Left kidney (tissue), 1 donor: ENCODE measurements at regions not wholly inside any gene's neighbourhood (a gene's known extent, or its start where the extent isn't known, plus 50 kb on each side); places are given as distances from the start of the nearest gene placed in this dataset.
"Not testable (repeated sequence)": the region's sequence is repeated elsewhere in the genome, so short reads cannot be mapped to it uniquely, and the experiment has no call there.

Source experiments
- DNase-seq: peaks from one replicate; pipeline ENCODE4 v3.0.0-alpha.2; 2013

DNA sequence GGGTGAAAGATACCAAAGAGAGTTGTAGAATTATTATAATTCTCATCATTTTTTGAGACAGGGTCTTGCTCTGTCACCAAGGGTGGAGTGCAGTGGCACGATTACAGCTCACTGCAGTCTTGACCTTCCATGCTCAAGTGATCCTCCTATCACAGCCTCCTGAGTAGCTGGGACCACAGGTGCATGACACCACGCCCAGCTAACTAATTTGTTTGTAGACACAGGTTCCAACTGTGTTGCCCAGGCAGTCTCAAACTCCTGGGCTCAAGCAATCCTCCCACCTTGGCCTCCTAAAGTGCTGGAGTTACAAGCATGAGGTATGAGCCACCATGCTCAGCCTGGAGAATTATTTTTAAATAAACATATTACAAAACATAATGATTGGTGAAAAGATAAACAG is 92.8 kb upstream of the MSH6 start:
- DNase-seq = no peak

DNA sequence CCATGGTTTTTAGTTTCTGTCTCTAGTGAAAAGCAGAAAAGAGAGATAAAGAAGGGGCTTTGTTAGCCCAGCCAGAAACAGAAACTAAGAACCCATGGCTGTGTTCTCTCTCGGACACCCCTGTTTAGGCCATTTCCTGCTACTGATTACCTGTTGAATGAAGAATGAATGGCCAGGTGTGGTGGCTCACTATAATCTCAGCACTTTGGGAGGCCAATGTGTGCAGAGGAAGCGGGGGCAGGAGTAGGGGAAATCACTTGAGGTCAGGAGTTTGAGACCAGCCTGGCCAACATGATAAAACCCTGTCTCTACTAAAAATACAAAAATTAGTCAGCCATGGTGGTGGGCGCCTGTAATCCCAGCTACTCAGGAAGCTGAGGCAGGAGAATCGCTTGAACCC is 93.8 kb upstream of the MSH6 start:
- DNase-seq = not testable (repeated sequence)

DNA sequence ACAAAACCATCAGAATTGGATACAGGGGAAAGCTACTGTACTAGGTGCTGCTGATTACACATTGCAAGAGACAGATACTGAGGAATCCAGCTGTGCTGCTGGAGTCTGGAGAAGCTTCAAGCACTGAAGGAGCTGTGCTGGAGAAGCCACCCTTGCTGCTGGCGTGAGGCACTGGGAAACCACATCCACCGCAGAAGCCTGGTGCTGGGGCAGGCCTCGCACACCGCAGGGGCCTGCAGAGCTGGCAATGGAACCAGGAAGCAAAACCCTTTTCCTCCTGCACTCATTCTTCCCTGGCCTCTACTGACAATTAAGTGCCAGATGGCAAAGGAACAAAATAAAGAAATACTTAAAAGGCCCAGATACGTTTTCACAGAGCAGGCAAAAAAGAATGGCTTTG is 94.4 kb upstream of the MSH6 start:
- DNase-seq = no peak

DNA sequence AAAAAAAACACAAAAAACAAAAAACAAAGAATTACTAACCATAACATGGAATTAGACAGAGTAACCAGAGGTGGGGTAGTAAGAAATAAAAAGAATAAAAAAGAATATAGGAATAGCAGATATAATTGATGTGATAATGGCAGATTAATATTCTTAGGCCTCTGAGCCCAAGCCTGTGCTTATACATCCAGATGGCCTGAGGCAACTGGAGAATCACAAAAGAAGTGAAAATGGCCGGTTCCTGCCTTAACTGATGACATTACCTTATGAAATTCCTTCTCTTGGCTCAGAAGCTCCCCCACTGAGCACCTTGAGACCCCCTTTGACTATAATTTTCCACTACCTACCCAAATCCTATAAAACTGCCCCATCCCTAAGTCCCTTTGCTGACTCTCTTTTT is 95.1 kb upstream of the MSH6 start:
- no peak for DNase-seq

DNA sequence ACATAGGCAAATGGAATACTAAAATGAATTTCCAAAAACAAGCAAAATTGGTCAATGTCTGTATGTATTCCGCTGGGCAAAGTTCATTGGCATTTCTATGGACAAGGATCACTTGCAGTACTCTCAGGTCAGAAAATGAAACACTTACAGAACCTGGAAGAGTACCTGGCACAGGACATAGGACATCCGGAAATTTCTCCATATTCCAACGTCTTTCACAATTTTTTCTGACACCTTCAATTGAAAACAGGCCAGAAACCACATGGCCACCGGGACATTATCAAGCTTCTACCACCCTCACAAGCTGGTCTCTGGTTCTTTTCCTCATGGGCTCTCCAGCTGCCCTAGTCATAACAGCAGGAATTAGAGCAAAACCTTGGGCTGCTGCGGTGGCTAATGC is 96.9 kb upstream of the MSH6 start:
- no peak for DNase-seq

DNA sequence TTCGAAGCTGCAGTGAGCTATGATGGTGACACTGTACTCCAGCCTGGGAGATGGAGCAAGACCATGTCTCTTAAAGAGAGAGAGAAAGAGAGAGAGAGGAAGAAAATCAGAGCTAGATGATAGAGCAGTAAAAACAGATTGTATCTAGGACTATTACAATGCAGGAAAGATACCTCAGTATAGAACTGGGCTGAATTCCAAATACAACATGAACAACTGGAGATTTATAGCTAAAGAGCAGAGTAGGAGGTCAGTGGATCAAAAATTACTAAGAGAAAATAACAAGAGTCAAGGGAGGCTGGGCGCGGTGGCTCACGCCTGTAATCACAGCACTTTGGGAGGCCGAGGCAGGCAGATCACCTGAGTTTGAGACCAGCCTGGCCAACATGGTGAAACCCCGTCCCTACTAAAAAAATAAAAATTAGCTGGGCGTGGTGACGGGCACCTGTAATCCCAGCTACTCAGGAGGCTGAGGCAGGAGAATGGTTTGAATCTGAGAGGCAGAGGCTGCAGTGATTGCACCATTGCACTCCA is 100.7 kb upstream of the MSH6 start:
- no peak for DNase-seq

DNA sequence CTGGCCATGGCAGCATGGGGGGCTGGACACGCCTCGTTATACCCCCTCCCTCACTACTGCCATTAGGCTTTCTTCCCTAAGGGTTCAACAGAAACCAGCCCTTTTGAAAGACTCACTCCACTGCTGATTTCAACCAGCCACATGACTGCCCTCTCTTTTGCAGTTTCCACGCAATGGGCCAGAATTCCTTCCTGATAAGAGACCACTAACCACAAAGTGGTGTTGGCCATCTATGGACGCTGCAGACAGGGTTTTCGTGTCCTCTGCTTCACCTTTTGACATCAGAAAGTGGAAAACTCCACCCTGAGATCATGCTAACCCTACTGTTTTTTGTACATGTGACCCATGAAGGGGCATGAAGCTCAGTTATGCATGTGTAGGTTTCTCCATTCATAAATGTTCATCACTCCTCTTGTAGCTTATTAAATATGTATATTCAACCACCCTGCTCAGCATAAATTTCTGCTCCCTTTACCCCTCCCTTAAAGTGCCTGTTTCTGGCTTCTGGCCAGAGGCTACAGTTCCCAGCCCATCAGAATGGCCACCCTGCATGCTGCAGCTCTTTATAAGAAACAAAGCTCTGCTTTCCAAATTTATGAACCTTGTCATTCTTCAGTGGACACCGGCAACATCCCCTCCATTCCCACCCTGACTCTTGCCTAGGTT is 105.6 kb upstream of the KCNK12 start:
- no peak for DNase-seq

DNA sequence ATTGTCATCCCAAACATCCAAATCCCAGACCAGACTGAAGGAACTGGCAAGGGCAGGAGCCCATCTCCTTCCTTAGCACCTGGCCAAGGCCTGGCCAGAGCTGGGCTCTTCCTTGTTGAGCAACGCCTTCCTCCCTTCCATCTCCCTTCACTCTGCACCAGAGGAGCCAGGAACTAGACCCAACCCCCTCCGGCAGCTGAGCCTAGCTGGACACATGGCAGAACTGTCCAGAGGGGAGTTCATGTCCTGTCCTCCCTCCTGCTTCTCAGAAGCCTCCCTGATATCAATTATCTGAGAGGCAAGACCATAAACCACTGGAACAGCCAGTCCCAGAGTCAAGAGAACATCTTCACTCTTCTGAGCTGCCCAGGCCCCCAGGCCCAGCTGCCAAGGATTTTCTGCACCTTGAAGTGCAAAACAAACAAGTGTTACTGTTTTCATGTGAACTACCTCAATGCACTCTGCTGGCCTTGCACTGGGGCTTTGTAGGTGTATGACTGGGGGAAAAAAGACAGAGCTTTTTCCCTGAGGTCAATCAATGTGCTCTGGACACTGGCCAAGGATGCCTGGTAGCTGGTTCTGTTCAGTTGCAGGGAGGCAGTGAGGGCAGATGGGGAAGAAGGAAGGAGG is 104.5 kb upstream of the KCNK12 start:
- DNase-seq = no peak

DNA sequence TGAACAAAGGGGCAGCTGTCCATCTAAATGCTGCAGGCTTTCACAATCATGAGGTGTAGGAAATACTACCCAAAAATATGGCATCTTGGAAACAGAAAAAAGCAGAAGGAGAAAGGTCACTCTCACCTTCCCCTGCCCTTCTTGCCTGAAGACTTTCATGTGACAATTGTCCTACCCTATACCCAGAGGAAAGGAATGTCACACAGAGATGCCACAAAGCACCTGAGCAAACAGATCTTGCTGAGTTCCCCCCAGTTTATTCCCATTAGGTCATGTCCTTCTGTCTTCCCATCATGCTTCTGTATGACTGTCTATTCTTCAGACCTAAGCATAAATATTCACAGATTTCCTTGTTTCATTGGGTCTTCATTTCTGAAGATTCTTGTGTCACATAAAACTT is 95.5 kb upstream of the KCNK12 start:
- no peak for DNase-seq

DNA sequence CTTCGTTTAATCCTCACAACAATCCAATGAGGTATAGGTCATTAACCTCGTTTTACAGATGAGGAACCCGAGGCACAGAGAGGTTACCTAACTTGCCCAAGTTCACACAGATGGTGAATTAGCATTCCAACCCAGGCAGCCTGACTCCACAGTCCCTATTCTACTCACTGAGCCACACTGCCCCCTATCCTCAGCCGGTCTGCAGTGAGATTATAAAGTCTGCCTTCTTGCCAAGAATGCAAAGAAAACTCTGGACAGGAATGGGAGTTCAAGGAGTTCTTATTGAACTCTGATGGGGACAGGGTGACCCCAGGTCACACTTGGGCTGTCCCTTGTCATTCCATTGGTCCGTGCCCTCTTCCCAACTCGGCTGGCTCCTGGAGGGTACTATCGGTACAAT is 94.0 kb upstream of the KCNK12 start:
- no peak for DNase-seq

DNA sequence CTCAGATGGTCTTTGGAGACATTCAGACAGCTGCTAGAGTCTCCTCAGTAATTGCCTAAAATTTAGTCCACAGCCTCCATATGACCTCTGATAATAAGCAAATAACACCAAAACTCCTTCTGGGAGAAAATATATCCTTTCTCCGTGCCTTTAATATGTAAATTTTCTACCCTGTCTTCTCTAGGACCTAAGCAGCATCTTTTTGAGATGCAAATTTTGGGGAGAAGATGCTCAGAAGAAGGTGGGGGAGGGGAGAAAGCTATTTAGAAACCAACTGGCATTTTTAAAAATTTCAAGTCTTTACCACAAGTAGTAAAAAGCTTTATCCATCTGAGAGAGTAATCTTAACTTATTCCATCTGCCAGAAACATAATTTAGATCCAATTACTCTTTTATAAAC is 91.8 kb upstream of the KCNK12 start:
- no peak for DNase-seq

DNA sequence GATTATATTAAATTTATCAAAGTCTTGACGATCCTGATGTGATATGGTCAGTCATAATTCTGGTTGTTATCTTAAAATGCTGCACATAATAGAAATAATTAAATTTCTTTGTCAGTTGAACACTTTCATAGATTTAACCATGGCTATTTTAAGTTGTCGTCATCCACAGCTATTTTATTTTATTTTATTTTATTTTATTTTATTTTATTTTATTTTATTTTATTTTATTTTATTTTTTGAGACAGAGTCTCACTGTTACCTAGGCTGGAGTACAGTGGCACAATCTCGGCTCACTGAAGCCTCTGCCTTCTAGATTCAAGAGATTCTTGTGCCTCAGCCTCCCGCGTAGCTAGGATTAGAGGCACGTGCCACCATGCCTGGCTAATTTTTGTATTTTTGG is 90.5 kb upstream of the KCNK12 start:
- no peak for DNase-seq

DNA sequence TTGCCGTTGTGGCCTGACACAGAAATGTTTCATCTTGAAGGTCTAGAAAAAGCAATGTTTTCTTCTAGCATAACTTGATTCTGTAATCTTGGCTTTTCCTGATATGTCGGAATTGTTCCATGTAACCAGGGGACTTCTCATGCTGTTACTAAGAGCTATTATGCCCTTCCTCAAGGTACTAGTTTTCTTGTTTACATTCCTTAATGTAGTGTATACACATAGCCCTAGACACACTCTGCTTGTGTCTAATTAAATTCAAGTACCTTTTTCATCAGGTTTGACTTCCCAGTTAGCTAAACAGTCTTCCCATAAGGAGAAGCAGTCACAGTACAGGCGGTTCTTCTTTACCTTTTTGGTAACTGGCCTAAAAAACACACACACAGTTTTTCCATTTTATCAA is 89.4 kb upstream of the KCNK12 start:
- no peak for DNase-seq

DNA sequence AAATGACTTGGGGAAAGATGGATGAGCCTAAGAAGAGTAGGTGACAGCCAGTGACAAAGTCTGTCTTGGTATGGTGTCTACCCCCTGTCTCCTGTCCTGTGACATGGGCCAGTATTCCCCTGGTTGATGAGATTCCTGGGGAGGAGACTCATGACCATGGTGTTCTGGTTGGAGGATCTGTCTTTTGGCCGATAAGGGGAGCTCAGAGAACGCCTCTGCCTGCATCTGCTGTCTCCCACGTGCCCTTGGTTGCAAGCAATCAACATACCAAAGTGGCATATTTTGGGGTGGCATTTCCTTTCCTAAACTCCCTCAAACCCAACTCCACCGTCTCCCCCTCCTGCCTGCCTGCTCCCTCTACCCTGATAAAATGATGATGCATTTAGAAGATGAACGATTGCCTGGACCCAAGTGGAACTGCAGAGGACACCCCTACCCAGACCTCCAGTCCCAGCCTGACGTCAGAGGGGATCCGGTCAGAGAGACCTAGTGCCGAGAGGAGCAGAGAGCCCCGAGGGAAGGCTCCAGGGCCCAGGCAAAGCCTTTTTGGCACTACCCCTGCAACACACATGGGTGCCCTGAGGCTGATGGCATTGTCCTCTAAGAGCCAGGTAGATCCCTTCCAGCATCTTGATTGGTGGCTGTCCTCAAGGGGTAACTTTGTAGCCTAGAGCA is 88.0 kb upstream of the KCNK12 start:
- DNase-seq = no peak

DNA sequence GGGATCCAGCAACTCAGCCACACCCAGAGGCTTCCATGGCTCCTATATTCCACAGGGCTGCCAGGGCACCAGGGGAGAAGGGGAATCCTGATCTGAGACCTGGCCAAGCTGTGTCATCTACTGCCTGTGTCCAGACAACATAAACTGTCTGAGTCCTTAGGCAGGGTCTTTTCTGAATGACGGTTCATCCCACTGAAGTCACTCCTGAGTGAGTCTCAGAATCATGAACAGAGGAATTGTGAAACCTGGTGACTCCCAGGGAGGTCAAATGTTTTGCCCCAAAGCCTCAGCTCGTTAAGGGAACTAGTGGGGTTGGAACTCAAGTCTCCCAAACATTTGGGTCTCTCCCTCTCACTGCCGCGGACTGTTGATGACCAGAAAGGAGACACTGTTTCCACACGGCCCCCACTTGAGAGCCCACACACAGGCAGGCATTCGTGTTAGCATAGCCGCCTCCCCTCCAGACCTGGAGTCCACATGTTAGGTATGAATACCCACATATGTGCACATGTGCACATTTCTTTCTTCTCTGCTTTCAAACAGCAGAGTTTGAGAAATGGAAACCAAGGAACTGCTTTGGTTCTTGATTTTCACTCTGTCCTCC is 87.2 kb upstream of the KCNK12 start:
- no peak for DNase-seq

DNA sequence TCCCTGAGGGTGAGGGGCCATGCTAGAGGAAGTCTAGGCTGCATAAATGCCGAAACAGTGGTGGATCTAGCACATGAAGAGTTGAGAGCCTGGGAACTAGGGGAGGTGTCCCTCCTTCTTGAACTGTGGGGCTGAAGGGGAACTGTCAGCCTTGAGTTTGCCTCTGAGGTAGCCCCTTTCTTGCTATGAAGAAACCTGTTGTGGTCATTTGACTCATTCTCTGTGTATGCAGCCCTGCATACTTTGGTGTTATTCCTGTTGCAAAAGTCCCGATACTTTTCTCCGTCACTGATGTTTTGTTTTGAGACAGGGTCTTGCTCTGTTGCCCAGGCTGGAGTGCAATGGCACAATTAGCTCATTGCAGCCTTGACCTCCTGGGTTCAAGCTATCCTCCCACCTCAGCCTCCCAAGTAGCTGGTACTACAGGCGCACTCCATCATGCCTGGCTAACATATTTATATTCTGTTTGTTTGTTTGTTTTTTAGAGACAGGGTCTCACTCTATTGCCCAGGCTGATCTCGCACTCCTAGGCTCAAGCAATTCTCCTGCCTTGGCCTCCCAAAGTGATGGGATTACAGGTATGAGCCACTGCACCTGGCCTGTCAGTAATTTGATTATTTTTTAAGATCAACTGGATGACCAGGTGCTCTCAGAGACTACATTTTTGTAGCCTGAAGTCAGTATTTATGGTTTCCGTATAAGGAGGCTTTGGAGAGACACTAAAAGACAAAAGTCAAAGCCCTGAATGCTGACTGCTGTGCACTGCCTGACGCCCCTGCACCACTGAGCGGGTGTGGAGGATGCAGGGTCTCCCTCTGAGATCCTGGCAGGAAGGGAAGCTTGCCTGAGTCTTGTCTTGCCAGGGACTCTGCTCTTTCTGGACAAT is 86.2 kb upstream of the KCNK12 start:
- DNase-seq = no peak

DNA sequence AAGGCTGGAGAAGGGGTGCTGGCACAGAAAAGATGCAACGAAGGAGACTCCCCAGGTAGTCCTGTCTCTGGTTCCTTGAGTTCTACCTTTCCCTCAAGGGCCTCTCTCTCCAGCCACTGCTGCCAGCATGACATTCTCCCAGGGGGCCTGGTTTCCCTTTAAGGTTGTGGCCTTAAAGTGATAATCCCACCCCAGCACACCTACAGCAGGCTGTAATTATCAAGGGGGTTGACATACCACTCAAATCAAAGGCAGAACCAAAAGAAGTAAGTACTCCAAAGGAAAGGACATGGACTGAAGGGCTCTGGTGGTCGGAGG is 84.7 kb upstream of the KCNK12 start:
- DNase-seq = no peak

DNA sequence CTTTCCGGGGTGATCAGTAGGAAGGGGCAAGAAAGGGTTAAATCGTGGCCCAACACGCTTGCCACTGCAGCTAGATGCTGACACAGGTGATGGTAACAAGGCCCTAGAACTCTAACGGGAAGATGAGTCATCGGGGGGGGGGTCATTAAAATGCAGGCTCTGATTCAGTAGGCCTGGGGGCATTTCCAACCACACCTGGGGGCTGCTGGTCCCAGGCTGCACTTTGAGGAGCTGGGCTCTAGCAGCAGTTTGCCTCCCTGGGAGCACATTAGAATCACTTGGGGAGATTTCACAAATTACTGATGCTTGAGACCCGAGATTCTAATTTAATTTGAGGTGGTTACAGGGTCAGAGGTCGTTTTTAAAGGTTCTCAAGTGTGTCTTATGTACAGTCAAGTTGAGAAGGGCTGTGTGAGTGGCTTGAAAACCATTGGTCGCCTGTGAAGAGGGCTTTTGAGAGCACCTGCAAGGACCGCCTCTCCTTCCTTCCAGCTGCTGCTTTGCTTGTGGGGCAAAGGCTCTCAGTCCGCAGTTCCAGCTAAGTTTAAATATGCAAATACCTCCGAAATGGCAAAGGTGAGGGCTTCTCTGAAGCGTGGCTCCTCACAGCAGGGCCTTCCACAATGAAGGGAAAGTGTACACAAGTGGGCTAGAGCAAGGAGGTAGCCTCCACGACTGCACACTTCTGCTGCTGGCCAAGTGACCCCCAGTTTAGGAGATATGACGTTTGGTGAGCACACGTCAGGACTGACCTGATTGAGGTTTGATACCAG is 84.2 kb upstream of the KCNK12 start:
- DNase-seq = no peak

DNA sequence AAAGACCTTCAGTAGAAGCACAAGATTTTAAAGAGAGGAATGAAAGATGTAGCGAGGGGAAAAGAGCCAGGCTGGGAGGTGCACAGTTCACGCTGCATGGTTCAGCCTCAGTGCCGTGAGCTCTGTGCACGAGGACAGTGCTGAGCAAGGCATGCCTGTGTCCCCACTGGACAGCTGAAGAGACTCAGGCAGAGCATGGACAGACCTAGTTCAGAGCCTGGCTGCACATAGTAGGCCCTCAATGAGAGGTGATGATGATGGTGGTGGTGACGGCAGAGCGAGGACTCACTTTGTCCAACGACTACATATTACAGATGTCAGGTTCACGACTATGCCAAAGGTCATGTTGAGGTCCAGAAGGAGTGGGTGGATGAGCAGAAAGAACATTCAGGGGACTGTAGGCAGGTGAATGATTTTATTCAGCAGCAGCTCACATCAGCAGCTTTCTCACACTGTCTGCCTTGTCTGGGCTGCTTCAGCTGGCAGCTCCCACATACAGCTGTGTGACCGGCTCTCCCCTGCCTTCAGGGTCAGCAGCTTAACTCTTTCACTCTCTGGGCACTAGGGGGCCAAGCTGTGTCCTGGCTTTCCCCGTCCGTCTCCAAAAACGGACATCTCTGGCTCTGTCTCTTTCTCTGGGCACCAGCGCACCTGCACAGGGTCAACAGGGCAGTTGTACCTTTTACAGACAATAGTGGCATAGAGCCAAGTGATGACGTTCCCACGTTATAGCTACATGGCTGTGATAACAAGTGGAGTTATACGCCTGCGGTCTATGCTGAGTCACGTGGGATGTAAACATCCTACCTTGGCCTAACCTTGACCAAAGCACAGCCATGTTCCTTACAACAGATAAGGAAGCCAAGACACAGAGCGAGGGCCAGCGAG is 83.4 kb upstream of the KCNK12 start:
- peak; percentile 60 for DNase-seq

DNA sequence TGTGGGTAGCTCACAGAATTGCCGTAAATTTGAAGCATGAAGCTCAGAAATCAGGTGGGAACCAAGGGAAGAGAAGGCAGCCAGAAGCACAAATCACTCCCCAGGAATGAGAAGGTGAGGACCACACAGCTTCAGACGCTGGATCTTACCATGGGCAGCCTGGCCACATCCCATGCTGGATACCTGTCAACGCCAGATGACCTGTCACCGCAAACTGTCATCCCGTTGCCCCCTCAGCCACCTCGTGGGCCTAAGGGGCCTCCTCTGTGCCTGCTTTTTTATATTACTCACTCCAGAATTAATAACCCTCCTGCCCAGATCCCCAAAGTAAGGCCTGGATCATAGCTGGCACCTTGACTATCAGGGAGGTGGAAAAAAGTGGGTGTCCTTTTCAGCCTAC is 82.3 kb upstream of the KCNK12 start:
- DNase-seq = no peak
